ENCODE measurements at regions not wholly inside any gene's neighbourhood (a gene's known extent, or its start where the extent isn't known, plus 50 kb on each side); places are given as distances from the start of the nearest gene placed in this dataset.

DNA sequence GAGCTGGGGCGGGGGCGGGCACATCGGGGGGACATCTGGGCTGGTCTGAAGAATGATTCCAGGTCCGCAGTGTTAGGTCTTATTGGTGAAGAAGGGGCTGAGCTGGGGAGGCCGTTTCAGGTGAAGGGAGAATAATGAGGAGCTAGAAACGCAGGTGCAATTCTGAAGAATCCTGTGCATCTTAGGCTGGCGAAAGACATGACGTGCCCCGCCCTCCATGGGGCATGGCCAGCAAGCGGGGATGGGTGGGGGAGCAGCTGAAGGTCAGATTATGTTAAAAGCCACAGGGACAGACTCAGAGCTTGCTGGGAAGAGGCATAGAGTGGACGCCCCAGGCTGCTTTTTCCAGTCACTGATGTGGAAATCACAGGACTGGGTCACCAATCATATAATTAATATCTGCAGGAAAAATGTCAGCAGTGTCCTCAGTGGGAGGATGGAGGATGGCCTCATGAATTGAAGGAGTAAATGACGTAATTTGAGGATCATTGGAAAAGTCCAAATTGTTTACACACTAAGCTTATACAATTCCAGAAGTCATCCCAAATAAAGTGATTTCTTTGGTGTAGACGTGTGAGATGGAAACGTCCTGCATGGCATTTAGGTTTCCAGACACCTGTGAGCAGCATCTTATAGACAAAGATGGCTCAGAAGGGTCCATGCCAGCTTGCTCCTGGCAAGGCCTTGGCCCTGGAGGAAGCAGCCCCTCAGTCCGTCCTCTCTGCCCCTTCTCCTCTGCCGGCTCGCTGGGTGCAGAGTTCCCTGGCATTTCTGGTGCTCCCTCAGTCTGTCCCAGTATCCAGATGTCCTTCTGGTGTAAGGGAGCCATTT lies 109.6 kb upstream of the FRMD1 start:
- TF ChIP-seq, protein P1, sequence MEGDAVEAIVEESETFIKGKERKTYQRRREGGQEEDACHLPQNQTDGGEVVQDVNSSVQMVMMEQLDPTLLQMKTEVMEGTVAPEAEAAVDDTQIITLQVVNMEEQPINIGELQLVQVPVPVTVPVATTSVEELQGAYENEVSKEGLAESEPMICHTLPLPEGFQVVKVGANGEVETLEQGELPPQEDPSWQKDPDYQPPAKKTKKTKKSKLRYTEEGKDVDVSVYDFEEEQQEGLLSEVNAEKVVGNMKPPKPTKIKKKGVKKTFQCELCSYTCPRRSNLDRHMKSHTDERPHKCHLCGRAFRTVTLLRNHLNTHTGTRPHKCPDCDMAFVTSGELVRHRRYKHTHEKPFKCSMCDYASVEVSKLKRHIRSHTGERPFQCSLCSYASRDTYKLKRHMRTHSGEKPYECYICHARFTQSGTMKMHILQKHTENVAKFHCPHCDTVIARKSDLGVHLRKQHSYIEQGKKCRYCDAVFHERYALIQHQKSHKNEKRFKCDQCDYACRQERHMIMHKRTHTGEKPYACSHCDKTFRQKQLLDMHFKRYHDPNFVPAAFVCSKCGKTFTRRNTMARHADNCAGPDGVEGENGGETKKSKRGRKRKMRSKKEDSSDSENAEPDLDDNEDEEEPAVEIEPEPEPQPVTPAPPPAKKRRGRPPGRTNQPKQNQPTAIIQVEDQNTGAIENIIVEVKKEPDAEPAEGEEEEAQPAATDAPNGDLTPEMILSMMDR (IDR thresholded peaks at IDR 0.05; ENCODE audit: low read length): no peak
- TF ChIP-seq EZH2 (optimal IDR thresholded peaks at IDR 0.05; ENCODE audit: low read depth, low read length): no peak
- TF ChIP-seq EZH2phosphoT487 (IDR thresholded peaks at IDR 0.05; ENCODE audit: low read length): no peak
